Liver (tissue), 8 donors: ENCODE measurements at regions not wholly inside any gene's neighbourhood (a gene's known extent, or its start where the extent isn't known, plus 50 kb on each side); places are given as distances from the start of the nearest gene placed in this dataset.

Experiments
- DNase-seq: peaks from one replicate; pipeline ENCODE4 v3.0.0-alpha.2; 2017; ENCODE audit warnings: low spot score
- H3K27ac ChIP-seq, 2 donors: one replicate each; pipeline ENCODE4 v1.7.0; 2013; ENCODE audit warnings: inconsistent platforms in 2 of 2, low read length in 2 of 2, control low read depth in 1 of 2, low read depth in 1 of 2, mild to moderate bottlenecking in 1 of 2
- H3K27me3 ChIP-seq, 4 donors: one replicate each; pipeline versions ENCODE4 v1.6.1 to v1.7.0; 2013; ENCODE audit warnings: low read length in 3 of 4, inconsistent platforms in 1 of 4, mild to moderate bottlenecking in 1 of 4, moderate library complexity in 1 of 4; ENCODE audit not compliant: control insufficient read depth in 4 of 4, insufficient read depth in 4 of 4
- H3K36me3 ChIP-seq, 4 donors: one replicate each; pipeline versions ENCODE4 v1.6.1 to v1.7.0; 2013; ENCODE audit warnings: low read length in 3 of 4, mild to moderate bottlenecking in 3 of 4, low read depth in 1 of 4, moderate library complexity in 1 of 4; ENCODE audit not compliant: control insufficient read depth in 4 of 4, insufficient read depth in 3 of 4
- H3K4me1 ChIP-seq, 4 donors: one replicate each; pipeline versions ENCODE4 v1.6.1 to v1.7.0; 2013; ENCODE audit warnings: low read length in 3 of 4, mild to moderate bottlenecking in 3 of 4, moderate library complexity in 1 of 4; ENCODE audit not compliant: control insufficient read depth in 4 of 4, insufficient read depth in 4 of 4
- H3K4me3 ChIP-seq, 3 donors: one replicate each; pipeline versions ENCODE4 v1.6.1 to v1.7.0; 2013; ENCODE audit warnings: low read length in 3 of 3, control low read depth in 1 of 3, low read depth in 1 of 3, mild to moderate bottlenecking in 1 of 3
- H3K9ac ChIP-seq, 2 donors: one replicate each; pipeline ENCODE4 v1.7.0; 2013; ENCODE audit warnings: low read length in 2 of 2, mild to moderate bottlenecking in 2 of 2, moderate library complexity in 2 of 2, control low read depth in 1 of 2, low read depth in 1 of 2
- H3K9me3 ChIP-seq, 4 donors: one replicate each; pipeline versions ENCODE4 v1.6.1 to v1.7.0; 2013; ENCODE audit warnings: low read length in 3 of 4; ENCODE audit not compliant: control insufficient read depth in 4 of 4
- CTCF ChIP-seq: fragments of 150-350 bp; IDR thresholded peaks from 2 replicates; pipeline ENCODE4 v1.5.1; 2017; ENCODE audit warnings: improper control_type of control experiment, low read depth, low read length; ENCODE audit not compliant: missing input control
- EGR1 ChIP-seq, 2 donors: IDR thresholded peaks; 2 replicates each; pipeline ENCODE4 v1.6.1; 2016 to 2018; ENCODE audit warnings: antibody characterized with exemption in 2 of 2, low read depth in 2 of 2
- HNF4G ChIP-seq: IDR thresholded peaks from 2 replicates; pipeline ENCODE4 v1.6.1; 2016; ENCODE audit warnings: antibody characterized with exemption
- JUND ChIP-seq, 2 donors: IDR thresholded peaks; 2 replicates each; pipeline ENCODE4 v1.6.1; 2016; ENCODE audit warnings: antibody characterized with exemption in 2 of 2
- NR2F2 ChIP-seq: IDR thresholded peaks from 2 replicates; pipeline ENCODE4 v1.6.1; 2016; ENCODE audit warnings: antibody characterized with exemption
- RAD21 ChIP-seq, 2 donors: IDR thresholded peaks; 2 replicates each; pipeline ENCODE4 v1.6.1; 2016; ENCODE audit warnings: antibody characterized with exemption in 2 of 2, mild to moderate bottlenecking in 2 of 2
- RXRA ChIP-seq, 2 donors: IDR thresholded peaks; 2 replicates each; pipeline ENCODE4 v1.6.1; 2017 to 2018; ENCODE audit warnings: antibody characterized with exemption in 2 of 2, mild to moderate bottlenecking in 1 of 2
- TAF1 ChIP-seq: conservative IDR thresholded peaks from 2 replicates; pipeline ENCODE4 v1.6.1; 2016; ENCODE audit warnings: antibody characterized with exemption, mild to moderate bottlenecking
- YY1 ChIP-seq: IDR thresholded peaks from 2 replicates; pipeline ENCODE4 v1.6.1; 2016; ENCODE audit warnings: antibody characterized with exemption, mild to moderate bottlenecking
- ZBTB33 ChIP-seq: IDR thresholded peaks from 2 replicates; pipeline ENCODE4 v1.6.1; 2016; ENCODE audit warnings: antibody characterized with exemption
- WGBS: extraction: QIAGEN DNeasy Blood & Tissue Kit; methylation state at CpG from one replicate; pipeline ENCODE4 v1.1.7; 2013; 5-methylcytosine and 5-hydroxymethylcytosine counted together
- TF ChIP-seq, protein P1 (sequence below): IDR thresholded peaks from 2 replicates; pipeline ENCODE4 v1.6.1; 2016; ENCODE audit warnings: antibody characterized with exemption
- TF ChIP-seq, protein P2 (sequence below): IDR thresholded peaks from 2 replicates; pipeline ENCODE4 v1.6.1; 2016; ENCODE audit warnings: antibody characterized with exemption, mild to moderate bottlenecking
- TF ChIP-seq, protein P3 (sequence below): IDR thresholded peaks from 2 replicates; pipeline ENCODE4 v1.6.1; 2016; ENCODE audit warnings: antibody characterized with exemption
- donor health status: healthy.
- donor health status: healthy.
- donor health status: healthy.
- donor health status: healthy.
- donor health status: healthy.

DNA sequence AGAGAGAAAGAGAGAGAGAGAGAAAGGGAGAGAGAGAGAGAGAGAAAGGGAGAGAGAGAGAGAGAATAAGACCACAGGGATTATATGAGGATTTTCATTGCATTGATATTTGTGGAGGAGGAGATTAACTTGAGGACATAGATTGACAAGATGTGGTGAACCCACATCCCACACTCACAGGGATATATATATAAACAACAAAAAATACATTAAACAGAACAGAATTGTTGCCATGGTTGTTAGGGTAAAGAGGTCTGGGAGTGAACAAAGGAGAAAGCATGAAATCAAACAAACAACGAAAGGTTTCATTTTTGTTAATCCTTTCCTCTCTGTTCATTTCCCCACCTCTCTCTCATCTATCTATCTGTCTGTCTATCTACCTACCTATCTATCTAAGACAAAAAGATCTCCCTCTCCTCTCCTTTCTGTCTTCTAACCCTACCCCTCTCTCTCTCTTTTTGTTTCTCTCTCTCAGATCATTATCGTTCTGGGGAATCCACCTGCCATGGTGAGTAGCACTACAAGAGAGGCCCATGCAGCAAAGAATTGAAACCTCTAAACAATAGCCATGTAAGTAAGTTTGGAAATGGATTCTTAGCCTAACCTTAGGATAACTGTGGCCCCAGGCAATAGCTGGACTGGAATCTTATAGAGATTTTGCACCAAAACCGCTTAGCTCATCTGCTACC lies 280.9 kb downstream of the RAP2B start:
- Histone ChIP-seq H3K27me3 (no peaks in the 10 kb centered on the region), H3K9ac (no peak overlapping the region), H3K9me3 (no peaks in the 10 kb centered on the region), H3K4me1 (no peaks in the 10 kb centered on the region), H3K27ac (no peak overlapping the region), H3K36me3 (no peaks in the 10 kb centered on the region), H3K4me3 (no peak overlapping the region)
- WGBS: 88% methylated on average over 3 of the region's 3 CpGs
- TF ChIP-seq RXRA (IDR thresholded peaks at IDR 0.05): no peak
- TF ChIP-seq, protein P1, sequence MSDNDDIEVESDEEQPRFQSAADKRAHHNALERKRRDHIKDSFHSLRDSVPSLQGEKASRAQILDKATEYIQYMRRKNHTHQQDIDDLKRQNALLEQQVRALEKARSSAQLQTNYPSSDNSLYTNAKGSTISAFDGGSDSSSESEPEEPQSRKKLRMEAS: no peak
- no peak for TF ChIP-seq HNF4G
- no peak for TF ChIP-seq NR2F2
- TF ChIP-seq TAF1: no peak
- TF ChIP-seq YY1: no peak
- no peak for TF ChIP-seq EGR1 (IDR thresholded peaks at IDR 0.05; ENCODE audit: low read depth in 2 of 2)
- no peak for TF ChIP-seq ZBTB33
- no peak for DNase-seq

DNA sequence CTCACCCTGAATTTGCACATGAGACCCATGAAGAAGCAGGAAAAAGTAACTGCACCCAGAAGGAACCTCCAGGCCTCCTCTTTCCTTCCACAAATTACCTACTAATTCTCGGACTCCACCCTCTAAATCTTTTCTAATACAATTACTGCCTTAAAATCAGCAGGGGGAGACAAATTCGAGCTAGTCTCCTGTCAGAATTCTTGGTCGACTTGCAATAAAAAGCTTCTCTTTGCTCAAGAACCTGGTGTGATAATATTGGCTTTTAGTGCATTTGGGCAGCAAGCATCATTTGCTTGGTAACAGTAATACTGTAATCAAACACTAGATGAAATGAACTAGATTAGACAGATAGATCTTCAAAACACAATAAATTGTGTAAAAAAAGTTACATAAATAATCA lies 281.9 kb downstream of the RAP2B start:
- Histone ChIP-seq H3K9me3 (no peaks in the 10 kb centered on the region), H3K27ac (no peak overlapping the region), H3K9ac (no peak overlapping the region), H3K4me1 (no peaks in the 10 kb centered on the region), H3K36me3 (no peaks in the 10 kb centered on the region), H3K4me3 (no peak overlapping the region), H3K27me3 (no peaks in the 10 kb centered on the region)
- TF ChIP-seq, protein P2, sequence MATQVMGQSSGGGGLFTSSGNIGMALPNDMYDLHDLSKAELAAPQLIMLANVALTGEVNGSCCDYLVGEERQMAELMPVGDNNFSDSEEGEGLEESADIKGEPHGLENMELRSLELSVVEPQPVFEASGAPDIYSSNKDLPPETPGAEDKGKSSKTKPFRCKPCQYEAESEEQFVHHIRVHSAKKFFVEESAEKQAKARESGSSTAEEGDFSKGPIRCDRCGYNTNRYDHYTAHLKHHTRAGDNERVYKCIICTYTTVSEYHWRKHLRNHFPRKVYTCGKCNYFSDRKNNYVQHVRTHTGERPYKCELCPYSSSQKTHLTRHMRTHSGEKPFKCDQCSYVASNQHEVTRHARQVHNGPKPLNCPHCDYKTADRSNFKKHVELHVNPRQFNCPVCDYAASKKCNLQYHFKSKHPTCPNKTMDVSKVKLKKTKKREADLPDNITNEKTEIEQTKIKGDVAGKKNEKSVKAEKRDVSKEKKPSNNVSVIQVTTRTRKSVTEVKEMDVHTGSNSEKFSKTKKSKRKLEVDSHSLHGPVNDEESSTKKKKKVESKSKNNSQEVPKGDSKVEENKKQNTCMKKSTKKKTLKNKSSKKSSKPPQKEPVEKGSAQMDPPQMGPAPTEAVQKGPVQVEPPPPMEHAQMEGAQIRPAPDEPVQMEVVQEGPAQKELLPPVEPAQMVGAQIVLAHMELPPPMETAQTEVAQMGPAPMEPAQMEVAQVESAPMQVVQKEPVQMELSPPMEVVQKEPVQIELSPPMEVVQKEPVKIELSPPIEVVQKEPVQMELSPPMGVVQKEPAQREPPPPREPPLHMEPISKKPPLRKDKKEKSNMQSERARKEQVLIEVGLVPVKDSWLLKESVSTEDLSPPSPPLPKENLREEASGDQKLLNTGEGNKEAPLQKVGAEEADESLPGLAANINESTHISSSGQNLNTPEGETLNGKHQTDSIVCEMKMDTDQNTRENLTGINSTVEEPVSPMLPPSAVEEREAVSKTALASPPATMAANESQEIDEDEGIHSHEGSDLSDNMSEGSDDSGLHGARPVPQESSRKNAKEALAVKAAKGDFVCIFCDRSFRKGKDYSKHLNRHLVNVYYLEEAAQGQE: no peak
- TF ChIP-seq RXRA (IDR thresholded peaks at IDR 0.05): no peak
- peak in 1 of 2 donors; percentile 13 for TF ChIP-seq RAD21 (IDR thresholded peaks at IDR 0.05)
- 55% methylated on average over 3 of the region's 3 CpGs for whole genome bisulfite sequencing
- DNase-seq: no peak

GRCh38 chr3:153445817-153446216 lies 283.8 kb downstream of the RAP2B start:
- WGBS: 66% methylated on average over 2 of the region's 2 CpGs
- H3K4me3 ChIP-seq: no peak overlapping the region

More at GRCh38 chr3:153445817-153446216, 283.8 kb downstream of the RAP2B start:
- Histone ChIP-seq H3K4me1 (no peaks in the 10 kb centered on the region), H3K27ac (no peak overlapping the region), H3K36me3 (no peaks in the 10 kb centered on the region), H3K9ac (no peak overlapping the region), H3K9me3 (no peaks in the 10 kb centered on the region), H3K27me3 (no peaks in the 10 kb centered on the region)
- TF ChIP-seq TAF1 (no peak), CTCF (no peak), EGR1 (IDR thresholded peaks at IDR 0.05; ENCODE audit: low read depth in 2 of 2) (no peak), JUND (IDR thresholded peaks at IDR 0.05) (no peak), YY1 (no peak), RXRA (IDR thresholded peaks at IDR 0.05) (no peak), RAD21 (IDR thresholded peaks at IDR 0.05) (no peak), HNF4G (no peak), NR2F2 (no peak)
- TF ChIP-seq, protein P3, sequence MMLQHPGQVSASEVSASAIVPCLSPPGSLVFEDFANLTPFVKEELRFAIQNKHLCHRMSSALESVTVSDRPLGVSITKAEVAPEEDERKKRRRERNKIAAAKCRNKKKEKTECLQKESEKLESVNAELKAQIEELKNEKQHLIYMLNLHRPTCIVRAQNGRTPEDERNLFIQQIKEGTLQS: no peak
- TF ChIP-seq, protein P1: no peak
- TF ChIP-seq, protein P2: no peak
- no peak for DNase-seq
